GM06990 (cell line): ENCODE measurements at regions not wholly inside any gene's neighbourhood (a gene's known extent, or its start where the extent isn't known, plus 50 kb on each side); places are given as distances from the start of the nearest gene placed in this dataset.

Experiments used
- DNase-seq: peaks from one replicate; pipeline ENCODE4 v3.0.0-alpha.2; 2011; ENCODE audit not compliant: insufficient read length; ENCODE audit errors: extremely low read depth
- H3K27me3 ChIP-seq: replicated peaks from 2 replicates; pipeline ENCODE4 v1.6.0; 2011; ENCODE audit warnings: low read length; ENCODE audit not compliant: control insufficient read depth, insufficient read depth
- H3K36me3 ChIP-seq: 2 replicates; pipeline ENCODE4 v1.5.1; 2011; ENCODE audit warnings: low read length; ENCODE audit not compliant: control insufficient read depth, insufficient read depth
- H3K4me3 ChIP-seq: replicated peaks from 2 replicates; pipeline ENCODE4 v1.5.1; 2011; ENCODE audit warnings: low read depth, mild to moderate bottlenecking, control low read depth, low read length
- TF ChIP-seq, protein P1 (sequence below): IDR thresholded peaks from 2 replicates; pipeline ENCODE4 v1.5.1; 2011; ENCODE audit warnings: low read length, control low read depth, mild to moderate bottlenecking, inconsistent platforms; ENCODE audit not compliant: insufficient read depth, poor library complexity, severe bottlenecking

DNA sequence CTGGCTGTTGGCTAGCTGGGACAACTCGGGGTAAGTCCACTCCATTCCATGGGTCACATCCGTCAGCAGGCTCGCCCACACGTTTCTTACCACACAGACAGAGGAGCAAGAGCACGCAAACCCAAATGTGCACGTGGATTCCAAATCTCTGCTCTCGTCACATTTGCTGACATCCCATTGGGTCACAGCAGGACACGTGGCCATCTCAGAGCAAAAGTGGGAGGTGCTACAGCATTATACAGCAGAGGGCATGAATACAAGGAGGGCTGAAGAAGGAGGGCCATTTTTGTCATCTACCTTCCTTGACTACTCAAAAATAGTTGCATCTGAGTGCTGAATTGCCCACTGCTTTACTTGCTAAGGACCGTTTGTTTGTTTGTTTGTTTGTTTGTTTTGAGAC lies 84.7 kb downstream of the RBBP6 start:
- Histone ChIP-seq H3K27me3 (no peaks in the 10 kb centered on the region), H3K4me3 (no peak overlapping the region), H3K36me3 (no peaks in the 10 kb centered on the region)
- TF ChIP-seq, protein P1, sequence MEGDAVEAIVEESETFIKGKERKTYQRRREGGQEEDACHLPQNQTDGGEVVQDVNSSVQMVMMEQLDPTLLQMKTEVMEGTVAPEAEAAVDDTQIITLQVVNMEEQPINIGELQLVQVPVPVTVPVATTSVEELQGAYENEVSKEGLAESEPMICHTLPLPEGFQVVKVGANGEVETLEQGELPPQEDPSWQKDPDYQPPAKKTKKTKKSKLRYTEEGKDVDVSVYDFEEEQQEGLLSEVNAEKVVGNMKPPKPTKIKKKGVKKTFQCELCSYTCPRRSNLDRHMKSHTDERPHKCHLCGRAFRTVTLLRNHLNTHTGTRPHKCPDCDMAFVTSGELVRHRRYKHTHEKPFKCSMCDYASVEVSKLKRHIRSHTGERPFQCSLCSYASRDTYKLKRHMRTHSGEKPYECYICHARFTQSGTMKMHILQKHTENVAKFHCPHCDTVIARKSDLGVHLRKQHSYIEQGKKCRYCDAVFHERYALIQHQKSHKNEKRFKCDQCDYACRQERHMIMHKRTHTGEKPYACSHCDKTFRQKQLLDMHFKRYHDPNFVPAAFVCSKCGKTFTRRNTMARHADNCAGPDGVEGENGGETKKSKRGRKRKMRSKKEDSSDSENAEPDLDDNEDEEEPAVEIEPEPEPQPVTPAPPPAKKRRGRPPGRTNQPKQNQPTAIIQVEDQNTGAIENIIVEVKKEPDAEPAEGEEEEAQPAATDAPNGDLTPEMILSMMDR: no peak
- no peak for DNase-seq

DNA sequence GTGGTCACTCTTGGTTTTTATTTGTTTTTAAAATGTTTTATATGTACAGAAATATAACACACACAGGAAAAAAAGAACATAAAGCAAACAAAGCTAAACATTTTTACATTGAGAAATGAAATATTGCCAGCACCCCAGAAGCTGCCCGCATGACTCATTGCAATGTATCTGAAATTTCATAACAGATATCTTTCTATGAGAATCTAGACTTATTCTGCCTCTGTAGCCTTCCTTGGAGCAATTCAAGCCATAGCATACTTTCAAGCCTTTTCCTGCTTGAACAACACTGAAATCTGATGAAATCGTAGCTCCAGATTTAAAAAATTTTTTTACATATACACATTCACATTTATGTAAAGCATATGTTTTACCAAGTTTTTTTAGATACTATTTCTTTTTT lies 86.9 kb downstream of the RBBP6 start:
- DNase-seq: no peak
- TF ChIP-seq, protein P1: no peak
- Histone ChIP-seq H3K36me3 (no peaks in the 10 kb centered on the region), H3K27me3 (no peaks in the 10 kb centered on the region), H3K4me3 (no peak overlapping the region)

DNA sequence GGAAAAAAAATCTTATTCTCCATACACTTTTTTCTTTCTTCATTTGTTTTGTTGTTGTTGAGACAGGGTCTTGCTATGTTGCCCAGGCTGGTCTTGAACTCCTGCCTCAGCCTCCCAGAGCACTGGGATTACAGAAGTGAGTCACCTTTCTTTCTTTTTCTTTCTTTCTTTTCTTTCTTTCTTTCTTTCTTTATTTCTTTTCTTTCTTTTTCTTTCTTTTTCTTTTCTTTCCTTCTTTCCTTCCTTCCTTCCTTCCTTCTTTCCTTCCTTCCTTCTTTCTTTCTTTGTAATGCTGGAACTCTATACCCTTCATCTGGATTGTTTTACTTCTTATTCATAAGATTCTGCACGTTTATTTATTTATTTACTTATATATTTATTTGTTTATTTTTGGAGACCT lies 94.5 kb upstream of the TNRC6A start:
- H3K27me3 ChIP-seq: no peaks in the 10 kb centered on the region
- H3K36me3 ChIP-seq: no peaks in the 10 kb centered on the region
- no peak for DNase-seq
- TF ChIP-seq, protein P1: no peak
- H3K4me3 ChIP-seq: no peak overlapping the region

DNA sequence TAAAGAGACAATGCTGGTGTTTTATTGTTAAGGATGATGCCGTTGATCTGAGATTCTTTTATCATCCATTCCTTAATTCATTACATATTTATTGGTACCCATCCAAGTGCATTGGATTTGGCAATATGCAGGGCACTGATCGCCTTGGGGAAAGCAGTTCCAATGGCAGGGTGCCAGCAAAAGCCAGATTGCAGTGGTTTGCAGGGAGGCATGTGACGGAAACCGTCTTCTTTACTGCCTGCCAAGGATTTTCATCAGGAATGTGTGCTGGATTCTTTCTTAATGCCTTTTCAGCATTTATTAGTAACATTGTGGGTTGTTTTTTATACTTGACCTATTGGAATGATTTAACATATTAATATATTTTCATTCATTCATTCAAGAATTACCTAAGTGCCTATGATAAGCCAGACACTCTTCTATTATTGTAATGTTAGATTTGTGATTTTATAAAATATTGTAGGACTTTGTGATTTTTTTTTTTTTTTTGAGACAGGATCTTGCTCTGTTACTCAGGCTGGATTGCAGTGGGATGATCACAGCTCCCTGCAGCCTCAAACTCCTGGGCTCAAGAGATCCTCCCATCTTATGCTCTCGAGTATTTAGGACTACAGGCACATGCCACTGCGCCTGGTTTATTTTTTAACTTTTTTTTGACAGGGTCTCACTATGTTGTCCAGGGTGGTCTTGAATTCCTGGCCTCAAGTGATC lies 93.4 kb upstream of the TNRC6A start:
- no peaks in the 10 kb centered on the region for H3K27me3 ChIP-seq
- no peaks in the 10 kb centered on the region for H3K36me3 ChIP-seq
- no peak overlapping the region for H3K4me3 ChIP-seq
- TF ChIP-seq, protein P1: no peak
- no peak for DNase-seq

DNA sequence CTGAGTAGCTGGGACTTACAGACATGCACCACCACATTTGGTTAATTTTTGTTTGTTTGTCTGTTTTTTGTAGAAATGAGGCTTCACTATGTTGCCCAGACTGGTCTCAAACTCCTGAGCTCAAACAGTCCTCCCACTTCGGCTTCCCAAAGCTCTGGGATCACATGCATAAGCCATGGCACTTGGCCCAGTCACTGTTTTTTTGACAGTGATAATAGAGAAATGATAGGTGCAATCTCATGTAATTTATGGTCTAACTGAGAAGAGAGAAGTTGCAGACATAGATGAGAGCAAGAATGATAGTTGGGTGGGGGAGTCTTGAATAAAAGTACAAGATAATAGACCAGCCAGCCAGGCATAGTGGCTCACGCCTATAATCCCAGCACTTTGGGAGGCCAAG lies 89.7 kb upstream of the TNRC6A start:
- Histone ChIP-seq H3K27me3 (no peaks in the 10 kb centered on the region), H3K36me3 (no peaks in the 10 kb centered on the region), H3K4me3 (no peak overlapping the region)
- TF ChIP-seq, protein P1: no peak
- no peak for DNase-seq

DNA sequence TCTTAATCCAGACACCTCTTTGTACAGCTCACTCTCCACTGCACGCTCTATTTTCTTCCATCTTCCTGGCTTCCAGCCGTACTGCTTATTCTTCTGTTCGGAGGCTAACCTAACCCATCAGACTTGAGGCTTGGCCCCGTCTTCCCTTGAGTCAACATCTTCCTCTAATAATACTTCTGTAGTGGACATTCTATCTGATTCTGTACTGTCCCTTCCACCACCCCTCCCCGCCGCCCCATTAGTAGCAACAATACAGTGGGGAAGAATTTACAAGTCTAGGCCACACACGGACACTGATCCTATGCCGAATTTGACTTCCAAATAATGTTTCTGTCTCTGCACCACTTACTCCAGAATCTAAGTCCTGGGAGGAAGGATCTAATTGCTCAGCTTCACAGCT lies 86.0 kb upstream of the TNRC6A start:
- Histone ChIP-seq H3K36me3 (no peaks in the 10 kb centered on the region), H3K4me3 (no peak overlapping the region), H3K27me3 (no peaks in the 10 kb centered on the region)
- no peak for DNase-seq
- TF ChIP-seq, protein P1: no peak
